ENCODE measurements at regions not wholly inside any gene's neighbourhood (a gene's known extent, or its start where the extent isn't known, plus 50 kb on each side); places are given as distances from the start of the nearest gene placed in this dataset.
A peak's percentile ranks its signal among the peaks of the same experiment; 100 is the strongest.
"Not testable (repeated sequence)": the region's sequence is repeated elsewhere in the genome, so short reads cannot be mapped to it uniquely, and the experiment has no call there.

DNA sequence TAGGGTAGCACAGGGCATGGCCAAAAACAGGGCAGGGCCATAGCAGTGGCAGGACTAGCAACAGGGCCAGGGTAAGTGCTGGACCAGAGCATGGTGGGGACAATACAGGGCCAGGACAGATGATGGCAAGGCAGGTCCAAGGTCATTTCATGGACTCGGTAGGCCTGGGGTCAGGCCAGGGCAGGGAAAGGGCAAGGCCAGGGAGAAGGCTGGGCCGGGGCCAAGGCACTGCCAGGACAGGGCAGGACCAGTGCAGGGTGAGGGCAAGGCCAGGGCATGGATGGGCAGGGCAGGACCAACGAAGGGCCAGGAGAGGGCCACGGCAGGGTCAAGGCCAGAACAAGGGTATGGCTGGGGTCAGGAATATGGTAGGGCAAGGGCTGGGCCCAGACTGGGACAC is 407.6 kb downstream of the ZNF33B start:
- H3K36me3 ChIP-seq (replicated peaks; ENCODE audit: insufficient read depth, low read length); DNase-seq; H3K4me3 ChIP-seq (ENCODE audit: low read length); H3K9ac ChIP-seq (ENCODE audit: low read length); H3K4me2 ChIP-seq (ENCODE audit: low read depth, low read length); H3K27ac ChIP-seq (ENCODE audit: low read length); H3K9me3 ChIP-seq (replicated peaks; ENCODE audit: insufficient read depth, low read length); H2AFZ ChIP-seq (ENCODE audit: low read length); H3F3A ChIP-seq (ENCODE audit: insufficient read depth, low read length); H3K27me3 ChIP-seq (replicated peaks; ENCODE audit: insufficient read depth, low read length); H3K9me2 ChIP-seq (replicated peaks; ENCODE audit: insufficient read depth, low read length); H3K4me1 ChIP-seq (ENCODE audit: low read length); H3K79me2 ChIP-seq (ENCODE audit: low read length); H4K20me1 ChIP-seq (ENCODE audit: insufficient read depth, low read length): not testable (repeated sequence)

DNA sequence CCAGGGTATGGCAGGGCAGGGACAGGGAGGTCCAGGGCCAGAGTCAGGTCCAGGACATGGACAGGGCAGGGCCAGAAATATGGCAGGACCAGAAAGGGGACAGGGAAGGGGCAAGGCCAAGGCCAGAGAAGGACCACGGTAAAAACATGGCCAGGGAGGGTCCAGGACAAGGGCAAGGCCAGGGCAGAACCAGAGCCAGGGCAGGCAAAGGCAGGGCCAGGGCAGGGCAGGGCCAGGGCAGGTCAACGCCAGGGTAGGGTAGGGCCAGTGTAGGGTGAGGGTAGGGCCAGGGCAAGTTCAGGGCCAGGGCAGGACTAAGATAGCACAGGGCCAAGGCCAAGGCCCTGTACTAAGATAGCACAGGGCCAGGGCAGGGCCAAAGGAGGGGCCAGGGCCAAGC is 408.3 kb downstream of the ZNF33B start:
- H3K9ac ChIP-seq (ENCODE audit: low read length); H3K79me2 ChIP-seq (ENCODE audit: low read length); H3K36me3 ChIP-seq (replicated peaks; ENCODE audit: insufficient read depth, low read length); H2AFZ ChIP-seq (ENCODE audit: low read length); H3K27me3 ChIP-seq (replicated peaks; ENCODE audit: insufficient read depth, low read length); H3K4me2 ChIP-seq (ENCODE audit: low read depth, low read length); H4K20me1 ChIP-seq (ENCODE audit: insufficient read depth, low read length); H3K4me3 ChIP-seq (ENCODE audit: low read length); H3K27ac ChIP-seq (ENCODE audit: low read length); H3K4me1 ChIP-seq (ENCODE audit: low read length); H3K9me3 ChIP-seq (replicated peaks; ENCODE audit: insufficient read depth, low read length); DNase-seq; H3K9me2 ChIP-seq (replicated peaks; ENCODE audit: insufficient read depth, low read length); H3F3A ChIP-seq (ENCODE audit: insufficient read depth, low read length): not testable (repeated sequence)

DNA sequence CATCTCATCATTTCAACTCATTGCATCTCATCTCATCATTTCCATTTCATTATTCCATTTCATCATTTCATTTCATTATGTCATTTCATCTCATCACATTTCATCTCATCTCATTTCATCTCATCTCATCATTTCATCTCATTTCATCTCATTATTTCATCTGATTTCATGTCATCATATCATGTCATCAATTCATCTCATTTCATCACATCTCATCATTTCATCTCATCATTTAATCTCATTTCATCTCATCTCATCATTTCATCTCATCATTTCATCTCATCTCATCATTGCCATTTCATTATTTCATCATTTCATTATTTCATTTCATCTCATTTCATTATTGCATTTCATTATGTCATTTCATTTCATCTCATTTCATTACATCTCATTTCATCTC is 410.5 kb downstream of the ZNF33B start:
- H3K9ac ChIP-seq (ENCODE audit: low read length); H3K9me3 ChIP-seq (replicated peaks; ENCODE audit: insufficient read depth, low read length); H3K9me2 ChIP-seq (replicated peaks; ENCODE audit: insufficient read depth, low read length); H3F3A ChIP-seq (ENCODE audit: insufficient read depth, low read length); H3K79me2 ChIP-seq (ENCODE audit: low read length); H3K36me3 ChIP-seq (replicated peaks; ENCODE audit: insufficient read depth, low read length); H3K4me3 ChIP-seq (ENCODE audit: low read length); H3K27me3 ChIP-seq (replicated peaks; ENCODE audit: insufficient read depth, low read length); DNase-seq; H2AFZ ChIP-seq (ENCODE audit: low read length); H4K20me1 ChIP-seq (ENCODE audit: insufficient read depth, low read length); H3K4me2 ChIP-seq (ENCODE audit: low read depth, low read length); H3K27ac ChIP-seq (ENCODE audit: low read length); H3K4me1 ChIP-seq (ENCODE audit: low read length): not testable (repeated sequence)

DNA sequence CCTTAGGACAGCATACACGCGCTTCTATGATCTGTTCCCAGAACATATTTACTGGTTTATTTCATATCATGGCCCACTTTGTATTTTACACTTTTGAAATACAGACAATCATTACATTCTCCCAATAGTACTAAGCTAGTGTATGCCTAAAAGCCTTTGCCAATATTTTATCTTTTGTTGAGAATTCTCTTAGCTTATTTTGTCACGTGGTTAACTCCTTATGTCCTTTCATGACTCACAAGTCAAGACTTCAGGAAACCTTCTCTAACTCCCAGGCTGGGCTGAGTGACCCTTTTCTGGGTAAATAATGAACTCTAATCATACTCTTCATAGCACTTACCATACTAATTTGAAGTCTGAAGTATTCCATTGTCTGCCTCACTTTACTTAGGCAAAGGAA is 444.8 kb downstream of the ZNF33B start:
- not testable (repeated sequence) for H3K79me2 ChIP-seq (ENCODE audit: low read length); H3K9me2 ChIP-seq (replicated peaks; ENCODE audit: insufficient read depth, low read length); H2AFZ ChIP-seq (ENCODE audit: low read length); H4K20me1 ChIP-seq (ENCODE audit: insufficient read depth, low read length); H3K9ac ChIP-seq (ENCODE audit: low read length); DNase-seq; H3K4me1 ChIP-seq (ENCODE audit: low read length); H3K27ac ChIP-seq (ENCODE audit: low read length); H3K4me2 ChIP-seq (ENCODE audit: low read depth, low read length); H3F3A ChIP-seq (ENCODE audit: insufficient read depth, low read length); H3K27me3 ChIP-seq (replicated peaks; ENCODE audit: insufficient read depth, low read length); H3K36me3 ChIP-seq (replicated peaks; ENCODE audit: insufficient read depth, low read length); H3K4me3 ChIP-seq (ENCODE audit: low read length); H3K9me3 ChIP-seq (replicated peaks; ENCODE audit: insufficient read depth, low read length)

DNA sequence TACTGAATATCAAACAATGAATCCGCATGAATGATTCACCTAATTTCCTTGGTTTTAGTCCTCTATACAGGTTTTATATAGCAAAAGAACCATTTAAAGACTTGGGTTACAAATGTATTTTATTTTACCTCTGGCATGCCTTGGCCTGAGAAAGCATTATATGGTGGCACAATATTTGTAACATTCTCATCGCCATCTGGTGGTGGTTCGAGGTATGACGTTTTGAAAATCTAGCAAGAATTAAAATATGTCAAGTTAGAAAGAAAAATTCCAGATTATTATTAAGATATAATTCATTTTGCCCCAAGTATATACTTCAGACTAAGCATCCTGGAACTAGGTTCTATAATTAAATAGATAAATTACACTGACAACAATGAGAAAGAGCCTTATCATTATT is 445.9 kb downstream of the ZNF33B start:
- not testable (repeated sequence) for H2AFZ ChIP-seq (ENCODE audit: low read length); H3K9me3 ChIP-seq (replicated peaks; ENCODE audit: insufficient read depth, low read length); H3K27ac ChIP-seq (ENCODE audit: low read length); H3K36me3 ChIP-seq (replicated peaks; ENCODE audit: insufficient read depth, low read length); H4K20me1 ChIP-seq (ENCODE audit: insufficient read depth, low read length); H3K79me2 ChIP-seq (ENCODE audit: low read length); H3K4me2 ChIP-seq (ENCODE audit: low read depth, low read length); H3F3A ChIP-seq (ENCODE audit: insufficient read depth, low read length); H3K27me3 ChIP-seq (replicated peaks; ENCODE audit: insufficient read depth, low read length); H3K9ac ChIP-seq (ENCODE audit: low read length); H3K4me1 ChIP-seq (ENCODE audit: low read length); H3K4me3 ChIP-seq (ENCODE audit: low read length); DNase-seq; H3K9me2 ChIP-seq (replicated peaks; ENCODE audit: insufficient read depth, low read length)
- TF ChIP-seq, protein P1, sequence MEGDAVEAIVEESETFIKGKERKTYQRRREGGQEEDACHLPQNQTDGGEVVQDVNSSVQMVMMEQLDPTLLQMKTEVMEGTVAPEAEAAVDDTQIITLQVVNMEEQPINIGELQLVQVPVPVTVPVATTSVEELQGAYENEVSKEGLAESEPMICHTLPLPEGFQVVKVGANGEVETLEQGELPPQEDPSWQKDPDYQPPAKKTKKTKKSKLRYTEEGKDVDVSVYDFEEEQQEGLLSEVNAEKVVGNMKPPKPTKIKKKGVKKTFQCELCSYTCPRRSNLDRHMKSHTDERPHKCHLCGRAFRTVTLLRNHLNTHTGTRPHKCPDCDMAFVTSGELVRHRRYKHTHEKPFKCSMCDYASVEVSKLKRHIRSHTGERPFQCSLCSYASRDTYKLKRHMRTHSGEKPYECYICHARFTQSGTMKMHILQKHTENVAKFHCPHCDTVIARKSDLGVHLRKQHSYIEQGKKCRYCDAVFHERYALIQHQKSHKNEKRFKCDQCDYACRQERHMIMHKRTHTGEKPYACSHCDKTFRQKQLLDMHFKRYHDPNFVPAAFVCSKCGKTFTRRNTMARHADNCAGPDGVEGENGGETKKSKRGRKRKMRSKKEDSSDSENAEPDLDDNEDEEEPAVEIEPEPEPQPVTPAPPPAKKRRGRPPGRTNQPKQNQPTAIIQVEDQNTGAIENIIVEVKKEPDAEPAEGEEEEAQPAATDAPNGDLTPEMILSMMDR (IDR thresholded peaks at IDR 0.05; ENCODE audit: low read length) = peak; percentile 28

DNA sequence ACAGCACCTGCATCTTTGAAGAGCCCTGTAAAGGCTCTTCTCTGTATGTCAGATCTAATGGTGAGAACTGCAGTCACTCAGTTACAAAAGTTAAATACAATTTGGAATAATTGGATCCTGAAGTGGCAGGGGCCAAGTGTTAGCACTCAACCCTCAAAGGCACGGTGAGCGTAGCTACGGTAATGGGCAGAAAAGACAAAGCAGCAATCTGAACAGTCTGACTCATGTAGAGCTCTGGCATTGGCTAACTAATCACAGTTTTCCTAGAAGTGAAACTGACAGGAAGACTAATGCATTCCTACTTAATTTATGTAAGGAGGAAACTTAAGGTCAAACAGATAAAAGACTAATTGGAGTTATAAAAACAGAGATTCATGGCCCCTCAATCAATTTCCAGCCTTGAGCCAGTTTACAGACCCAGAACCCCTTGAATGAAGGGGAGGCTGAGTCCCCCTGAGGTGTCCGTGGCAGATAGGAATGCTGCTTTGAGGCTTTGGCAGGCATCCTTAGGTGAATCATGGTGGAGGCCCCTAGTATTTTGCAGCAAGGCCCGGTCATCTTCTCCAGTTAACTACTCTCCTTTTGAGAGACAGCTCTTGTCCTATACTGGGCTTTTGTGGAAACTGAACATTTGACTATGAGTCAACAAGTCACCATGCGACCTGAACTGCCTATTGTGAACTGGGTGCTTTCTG is 450.7 kb downstream of the ZNF33B start:
- H3K9me3 ChIP-seq (replicated peaks; ENCODE audit: insufficient read depth, low read length); H3K27me3 ChIP-seq (replicated peaks; ENCODE audit: insufficient read depth, low read length); H3K27ac ChIP-seq (ENCODE audit: low read length); H3K36me3 ChIP-seq (replicated peaks; ENCODE audit: insufficient read depth, low read length); H3K79me2 ChIP-seq (ENCODE audit: low read length); H3K4me1 ChIP-seq (ENCODE audit: low read length); H3K9me2 ChIP-seq (replicated peaks; ENCODE audit: insufficient read depth, low read length); H4K20me1 ChIP-seq (ENCODE audit: insufficient read depth, low read length); DNase-seq; H3F3A ChIP-seq (ENCODE audit: insufficient read depth, low read length); H2AFZ ChIP-seq (ENCODE audit: low read length); H3K9ac ChIP-seq (ENCODE audit: low read length); H3K4me2 ChIP-seq (ENCODE audit: low read depth, low read length); H3K4me3 ChIP-seq (ENCODE audit: low read length): not testable (repeated sequence)

All from MM.1S (cell line).